HEK293 (cell line): ENCODE measurements at regions not wholly inside any gene's neighbourhood (a gene's known extent, or its start where the extent isn't known, plus 50 kb on each side); places are given as distances from the start of the nearest gene placed in this dataset.

Experiments used
- CTCF ChIP-seq: fragments of 450-650 bp; formaldehyde crosslinking; IDR thresholded peaks from 2 replicates; pipeline ENCODE4 v1.5.1; 2016; ENCODE audit warnings: missing biosample characterization, missing genetic modification characterization
- ZNF660 ChIP-seq: fragments of 450-650 bp; IDR thresholded peaks from 2 replicates; pipeline ENCODE4 v1.5.1; 2018; ENCODE audit warnings: missing biosample characterization, mild to moderate bottlenecking, missing genetic modification characterization
- ZNF768 ChIP-seq: fragments of 450-650 bp; formaldehyde crosslinking; IDR thresholded peaks from 2 replicates; pipeline ENCODE4 v1.5.1; 2018; ENCODE audit warnings: missing biosample characterization, mild to moderate bottlenecking, missing genetic modification characterization

GRCh38 chr1:185488808-185489207, 171.8 kb upstream of the IVNS1ABP start:
- TF ChIP-seq ZNF768 (tag by site-specific recombination): no peak
- no peak for TF ChIP-seq ZNF660 (tag by site-specific recombination)
- TF ChIP-seq CTCF: no peak
